ENCODE measurements at regions not wholly inside any gene's neighbourhood (a gene's known extent, or its start where the extent isn't known, plus 50 kb on each side); places are given as distances from the start of the nearest gene placed in this dataset.

GRCh38 chr5:40399349-40399748, 280.4 kb upstream of the PTGER4 start:
- no peaks in the 10 kb centered on the region for H3K9me3 ChIP-seq (ENCODE audit: control insufficient read depth in 4 of 4, insufficient read depth in 3 of 4, low read length in 3 of 4)
- no peak overlapping the region for H3K4me3 ChIP-seq
- 94 to 97% methylated on average over 1 of the region's 1 CpG for WGBS, 2 donors
- no peak overlapping the region for H3K9ac ChIP-seq (ENCODE audit: insufficient read depth in 1 of 2, low read length in 2 of 2)
- H3K36me3 ChIP-seq (ENCODE audit: control insufficient read depth in 4 of 4, insufficient read depth in 4 of 4, low read length in 4 of 4): no peaks in the 10 kb centered on the region
- ATAC-seq (ENCODE audit: insufficient read depth, low FRiP score) (no peak), DNase-seq (no peak)
- TF ChIP-seq CTCF (IDR thresholded peaks at IDR 0.05; ENCODE audit: control extremely low read depth, extremely low read depth): no peak
- H3K4me1 ChIP-seq (ENCODE audit: control insufficient read depth in 5 of 5, insufficient read depth in 5 of 5, low read length in 5 of 5): peaks cover 0 to 4% (median 1%) of the 10 kb centered on the region in 5 donors
- H3K27me3 ChIP-seq (ENCODE audit: control insufficient read depth in 3 of 3, insufficient read depth in 3 of 3, low read length in 2 of 3): no peaks in the 10 kb centered on the region
- no peak overlapping the region for H3K27ac ChIP-seq (ENCODE audit: low read depth in 1 of 2, low read length in 1 of 2)

GRCh38 chr5:40397976-40398375, 281.7 kb upstream of the PTGER4 start:
- ATAC-seq (ENCODE audit: insufficient read depth, low FRiP score): no peak
- no peak for DNase-seq
- WGBS, 2 donors: 96 to 100% methylated on average over 1 of the region's 1 CpG
- Histone ChIP-seq H3K4me3 (no peak overlapping the region), H3K9me3 (ENCODE audit: control insufficient read depth in 4 of 4, insufficient read depth in 3 of 4, low read length in 3 of 4) (no peaks in the 10 kb centered on the region), H3K27ac (ENCODE audit: low read depth in 1 of 2, low read length in 1 of 2) (no peak overlapping the region), H3K9ac (ENCODE audit: insufficient read depth in 1 of 2, low read length in 2 of 2) (no peak overlapping the region), H3K27me3 (ENCODE audit: control insufficient read depth in 3 of 3, insufficient read depth in 3 of 3, low read length in 2 of 3) (no peaks in the 10 kb centered on the region), H3K4me1 (ENCODE audit: control insufficient read depth in 5 of 5, insufficient read depth in 5 of 5, low read length in 5 of 5) (peaks cover 0 to 4% (median 0%) of the 10 kb centered on the region in 5 donors), H3K36me3 (ENCODE audit: control insufficient read depth in 4 of 4, insufficient read depth in 4 of 4, low read length in 4 of 4) (no peaks in the 10 kb centered on the region)
- TF ChIP-seq CTCF (IDR thresholded peaks at IDR 0.05; ENCODE audit: control extremely low read depth, extremely low read depth): no peak

- ATAC-seq (ENCODE audit: insufficient read depth, low FRiP score) (no peak), DNase-seq (no peak)
- Histone ChIP-seq H3K27me3 (ENCODE audit: control insufficient read depth in 3 of 3, insufficient read depth in 3 of 3, low read length in 2 of 3) (no peaks in the 10 kb centered on the region), H3K9me3 (ENCODE audit: control insufficient read depth in 4 of 4, insufficient read depth in 3 of 4, low read length in 3 of 4) (no peaks in the 10 kb centered on the region), H3K4me1 (ENCODE audit: control insufficient read depth in 5 of 5, insufficient read depth in 5 of 5, low read length in 5 of 5) (peaks cover 0 to 5% (median 0%) of the 10 kb centered on the region in 5 donors), H3K36me3 (ENCODE audit: control insufficient read depth in 4 of 4, insufficient read depth in 4 of 4, low read length in 4 of 4) (no peaks in the 10 kb centered on the region), H3K4me3 (no peak overlapping the region), H3K27ac (ENCODE audit: low read depth in 1 of 2, low read length in 1 of 2) (no peak overlapping the region), H3K9ac (ENCODE audit: insufficient read depth in 1 of 2, low read length in 2 of 2) (no peak overlapping the region)
- 45 to 93% methylated on average over 2 of the region's 2 CpGs for WGBS, 2 donors
- no peak for TF ChIP-seq CTCF (IDR thresholded peaks at IDR 0.05; ENCODE audit: control extremely low read depth, extremely low read depth)
These were observed 282.6 kb upstream of the PTGER4 start for GRCh38 chr5:40397091-40397490.

- ATAC-seq (ENCODE audit: insufficient read depth, low FRiP score): no peak
- H3K4me3 ChIP-seq: no peak overlapping the region
- no peak overlapping the region for H3K9ac ChIP-seq (ENCODE audit: insufficient read depth in 1 of 2, low read length in 2 of 2)
- TF ChIP-seq CTCF (IDR thresholded peaks at IDR 0.05; ENCODE audit: control extremely low read depth, extremely low read depth): no peak
- no peak for DNase-seq
- H3K36me3 ChIP-seq (ENCODE audit: control insufficient read depth in 4 of 4, insufficient read depth in 4 of 4, low read length in 4 of 4): no peaks in the 10 kb centered on the region
- no peak overlapping the region for H3K27ac ChIP-seq (ENCODE audit: low read depth in 1 of 2, low read length in 1 of 2)
- WGBS, 2 donors: 79 to 91% methylated on average over 1 of the region's 1 CpG
- peaks cover 0 to 9% (median 0%) of the 10 kb centered on the region in 5 donors for H3K4me1 ChIP-seq (ENCODE audit: control insufficient read depth in 5 of 5, insufficient read depth in 5 of 5, low read length in 5 of 5)
- no peaks in the 10 kb centered on the region for H3K27me3 ChIP-seq (ENCODE audit: control insufficient read depth in 3 of 3, insufficient read depth in 3 of 3, low read length in 2 of 3)
- H3K9me3 ChIP-seq (ENCODE audit: control insufficient read depth in 4 of 4, insufficient read depth in 3 of 4, low read length in 3 of 4): no peaks in the 10 kb centered on the region
These were observed 283.4 kb upstream of the PTGER4 start for GRCh38 chr5:40396317-40396716.
